ENCODE measurements at regions not wholly inside any gene's neighbourhood (a gene's known extent, or its start where the extent isn't known, plus 50 kb on each side); places are given as distances from the start of the nearest gene placed in this dataset.
A peak's percentile ranks its signal among the peaks of the same experiment; 100 is the strongest.

DNA sequence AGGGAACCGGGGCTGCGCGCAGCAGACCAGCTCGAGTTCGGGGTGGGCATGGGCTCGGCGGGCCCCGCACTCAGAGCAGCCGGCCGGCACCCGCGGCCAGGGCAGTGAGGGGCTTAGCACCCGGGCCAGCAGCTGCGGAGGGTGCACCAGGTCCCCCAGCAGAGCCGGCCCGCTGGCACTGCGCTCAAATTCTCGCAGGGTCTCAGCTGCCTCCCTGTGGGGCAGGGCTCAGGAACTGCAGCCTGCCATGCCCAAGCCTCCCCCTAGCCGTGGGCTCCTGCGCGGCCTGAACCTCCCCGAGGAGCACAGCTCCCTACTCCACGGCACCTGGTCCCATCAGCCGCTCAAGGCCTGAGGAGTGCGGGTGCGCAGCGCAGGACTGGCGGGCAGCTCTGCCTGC lies 172.9 kb upstream of the SLC30A5 start:
- no peak overlapping the region for H3K4me3 ChIP-seq (ENCODE audit: low read depth, low read length)
- TF ChIP-seq, protein P1, sequence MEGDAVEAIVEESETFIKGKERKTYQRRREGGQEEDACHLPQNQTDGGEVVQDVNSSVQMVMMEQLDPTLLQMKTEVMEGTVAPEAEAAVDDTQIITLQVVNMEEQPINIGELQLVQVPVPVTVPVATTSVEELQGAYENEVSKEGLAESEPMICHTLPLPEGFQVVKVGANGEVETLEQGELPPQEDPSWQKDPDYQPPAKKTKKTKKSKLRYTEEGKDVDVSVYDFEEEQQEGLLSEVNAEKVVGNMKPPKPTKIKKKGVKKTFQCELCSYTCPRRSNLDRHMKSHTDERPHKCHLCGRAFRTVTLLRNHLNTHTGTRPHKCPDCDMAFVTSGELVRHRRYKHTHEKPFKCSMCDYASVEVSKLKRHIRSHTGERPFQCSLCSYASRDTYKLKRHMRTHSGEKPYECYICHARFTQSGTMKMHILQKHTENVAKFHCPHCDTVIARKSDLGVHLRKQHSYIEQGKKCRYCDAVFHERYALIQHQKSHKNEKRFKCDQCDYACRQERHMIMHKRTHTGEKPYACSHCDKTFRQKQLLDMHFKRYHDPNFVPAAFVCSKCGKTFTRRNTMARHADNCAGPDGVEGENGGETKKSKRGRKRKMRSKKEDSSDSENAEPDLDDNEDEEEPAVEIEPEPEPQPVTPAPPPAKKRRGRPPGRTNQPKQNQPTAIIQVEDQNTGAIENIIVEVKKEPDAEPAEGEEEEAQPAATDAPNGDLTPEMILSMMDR (IDR thresholded peaks at IDR 0.05; ENCODE audit: insufficient read depth, low read depth, low read length, missing control alignments): no peak
- no peak for DNase-seq (ENCODE audit: low read depth)

DNA sequence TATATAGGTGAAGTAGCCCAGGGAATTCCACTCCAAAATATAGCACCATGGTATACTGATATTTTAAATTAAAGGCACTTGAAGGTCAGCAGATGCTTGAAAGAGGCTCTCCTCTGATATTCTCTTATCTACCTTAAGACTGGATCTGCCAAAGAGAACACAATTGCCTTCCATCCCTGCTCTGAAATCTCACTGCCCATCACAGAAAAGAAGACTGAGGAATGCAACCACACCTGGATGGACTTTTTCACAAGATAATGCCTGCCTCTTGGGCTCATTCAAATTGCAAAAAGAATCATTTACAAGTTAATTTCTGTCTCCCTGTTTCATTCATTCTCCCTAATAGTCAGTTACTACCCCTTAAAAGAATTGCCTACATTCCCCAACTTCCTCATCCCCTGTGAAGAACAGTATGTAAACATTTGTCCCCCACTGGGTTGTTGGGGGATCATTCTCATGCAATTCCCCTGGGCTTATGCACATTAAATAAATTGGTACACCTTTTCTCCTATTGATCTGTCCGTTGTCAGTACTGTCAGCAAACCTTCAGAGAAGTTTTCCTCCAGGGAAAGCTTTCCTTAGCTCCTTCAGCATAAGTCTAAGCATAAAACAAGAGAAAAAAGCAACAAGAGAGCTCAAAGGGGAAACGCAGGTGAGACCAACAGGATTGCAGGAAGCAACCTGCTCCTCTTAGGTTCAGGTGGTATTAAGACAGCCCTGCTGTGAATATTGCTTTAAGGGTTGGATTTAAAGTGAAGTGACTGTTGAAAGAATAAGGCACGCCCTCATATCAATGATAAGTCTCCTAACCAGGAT lies 171.4 kb upstream of the SLC30A5 start:
- no peak for DNase-seq (ENCODE audit: low read depth)
- TF ChIP-seq, protein P1 (IDR thresholded peaks at IDR 0.05; ENCODE audit: insufficient read depth, low read depth, low read length, missing control alignments): no peak
- no peak overlapping the region for H3K4me3 ChIP-seq (ENCODE audit: low read depth, low read length)

DNA sequence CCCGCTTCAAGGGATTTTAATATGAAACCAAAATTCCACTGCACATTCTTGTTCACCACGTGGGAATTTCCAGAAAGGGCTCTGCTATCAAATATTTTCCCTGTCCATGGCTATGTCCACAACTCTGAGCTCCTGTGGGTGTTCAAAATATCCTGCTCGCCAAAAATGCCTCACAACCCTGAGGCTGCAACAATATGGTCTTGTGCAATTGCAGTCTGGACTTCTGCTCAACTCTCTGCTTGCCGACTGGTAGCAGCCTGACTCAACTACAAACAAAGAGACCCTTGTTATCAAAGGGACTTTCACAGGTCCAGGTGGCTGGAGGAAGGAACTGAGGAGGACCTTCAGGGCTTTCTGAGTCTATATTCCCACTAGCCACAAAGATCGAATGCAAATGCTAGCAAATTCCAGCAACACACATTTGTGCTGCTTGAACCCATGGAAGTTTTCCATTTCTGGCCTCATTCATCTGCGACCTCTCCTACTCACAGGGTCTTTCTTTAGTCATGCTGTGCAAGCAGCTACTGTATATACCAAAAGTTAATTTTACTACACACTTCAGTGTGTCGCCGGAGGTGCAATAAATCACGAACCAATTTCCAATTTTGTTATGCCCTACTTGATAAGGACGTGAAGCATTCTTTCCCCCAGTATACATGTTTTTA lies 169.2 kb upstream of the SLC30A5 start:
- no peak overlapping the region for H3K4me3 ChIP-seq (ENCODE audit: low read depth, low read length)
- no peak for DNase-seq (ENCODE audit: low read depth)
- TF ChIP-seq, protein P1 (IDR thresholded peaks at IDR 0.05; ENCODE audit: insufficient read depth, low read depth, low read length, missing control alignments): no peak

DNA sequence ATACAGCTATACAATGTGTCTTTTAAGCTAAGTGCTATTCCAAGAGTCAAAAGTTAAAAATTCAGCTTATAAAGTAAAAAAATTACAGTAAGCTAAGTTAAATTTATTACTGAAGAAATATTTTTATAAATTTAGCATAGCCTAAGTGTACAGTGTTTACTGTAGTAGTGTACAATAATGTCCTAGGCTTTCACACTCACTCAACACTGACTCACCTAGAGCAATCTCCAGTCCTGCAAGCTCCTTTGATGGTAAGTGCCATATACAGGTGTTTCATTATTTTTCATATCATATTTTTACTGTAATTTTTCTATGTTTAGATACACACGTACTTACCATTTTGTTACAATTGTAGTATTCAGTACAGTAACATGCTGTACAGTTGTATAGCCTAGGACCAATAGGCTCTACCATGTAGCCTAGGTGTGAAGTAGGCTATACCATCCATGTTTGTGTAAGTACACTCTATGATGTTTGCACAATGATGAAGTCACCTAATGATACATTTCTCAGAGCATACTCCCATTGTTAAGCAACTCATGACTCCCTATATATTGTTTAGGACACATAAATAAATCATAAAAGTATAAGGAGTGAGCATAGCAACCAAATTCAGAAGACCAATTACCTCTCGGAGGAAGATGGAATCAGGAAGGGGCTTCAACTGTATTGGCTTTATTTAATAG lies 165.1 kb upstream of the SLC30A5 start:
- no peak for DNase-seq (ENCODE audit: low read depth)
- no peak overlapping the region for H3K4me3 ChIP-seq (ENCODE audit: low read depth, low read length)
- TF ChIP-seq, protein P1 (IDR thresholded peaks at IDR 0.05; ENCODE audit: insufficient read depth, low read depth, low read length, missing control alignments): no peak

DNA sequence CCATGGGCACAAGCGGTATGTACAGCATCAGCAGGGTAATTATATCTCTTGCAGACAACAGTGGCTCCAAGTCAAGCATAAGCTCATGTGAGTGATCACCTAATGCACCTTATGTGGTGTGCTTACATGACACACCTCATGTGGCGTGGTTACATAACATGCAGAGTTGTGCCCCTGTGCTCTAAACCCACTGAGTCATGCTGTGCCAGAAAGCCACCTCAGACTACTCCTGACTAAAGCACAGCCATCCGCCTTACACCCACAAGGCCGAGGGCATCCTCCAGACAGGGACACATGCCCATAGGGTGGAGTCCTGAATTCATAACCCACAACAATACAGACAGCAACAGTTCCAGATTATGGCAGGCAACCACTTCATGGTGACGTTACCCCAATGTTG lies 163.7 kb upstream of the SLC30A5 start:
- TF ChIP-seq, protein P1 (IDR thresholded peaks at IDR 0.05; ENCODE audit: insufficient read depth, low read depth, low read length, missing control alignments): no peak
- no peak for DNase-seq (ENCODE audit: low read depth)
- no peak overlapping the region for H3K4me3 ChIP-seq (ENCODE audit: low read depth, low read length)

DNA sequence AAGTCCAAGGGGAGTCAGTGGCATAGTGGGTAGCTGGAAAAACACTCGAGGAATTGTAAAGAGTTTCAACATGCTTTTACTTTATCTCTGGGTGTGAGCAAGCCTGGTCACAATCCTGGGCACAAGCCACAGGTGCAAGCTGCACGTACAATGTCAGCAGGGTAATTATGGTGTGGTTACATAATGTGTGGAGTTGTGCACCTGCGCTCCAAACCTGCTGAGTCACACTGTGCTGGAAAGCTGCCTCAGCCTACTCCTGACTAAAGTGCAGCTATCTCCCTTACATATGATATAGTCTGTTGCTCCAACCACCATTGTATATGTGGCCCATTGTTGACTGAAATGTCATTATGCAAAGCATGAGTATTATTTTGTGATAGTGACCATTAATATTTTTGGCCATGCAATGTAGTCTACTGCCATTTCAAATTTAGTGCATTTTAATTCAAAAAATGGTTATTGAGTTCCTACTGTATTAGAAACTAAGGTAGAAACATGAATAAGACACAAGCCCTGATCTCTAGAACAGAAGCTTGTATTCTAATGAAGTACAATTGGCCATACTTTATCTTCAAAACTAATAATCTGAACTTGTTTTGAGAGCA lies 160.9 kb upstream of the SLC30A5 start:
- H3K4me3 ChIP-seq (ENCODE audit: low read depth, low read length): no peak overlapping the region
- peak; percentile 40 for DNase-seq (ENCODE audit: low read depth)
- TF ChIP-seq, protein P1 (IDR thresholded peaks at IDR 0.05; ENCODE audit: insufficient read depth, low read depth, low read length, missing control alignments): no peak
